ENCODE measurements at regions not wholly inside any gene's neighbourhood (a gene's known extent, or its start where the extent isn't known, plus 50 kb on each side); places are given as distances from the start of the nearest gene placed in this dataset.
"Not testable (repeated sequence)": the region's sequence is repeated elsewhere in the genome, so short reads cannot be mapped to it uniquely, and the experiment has no call there.

DNA sequence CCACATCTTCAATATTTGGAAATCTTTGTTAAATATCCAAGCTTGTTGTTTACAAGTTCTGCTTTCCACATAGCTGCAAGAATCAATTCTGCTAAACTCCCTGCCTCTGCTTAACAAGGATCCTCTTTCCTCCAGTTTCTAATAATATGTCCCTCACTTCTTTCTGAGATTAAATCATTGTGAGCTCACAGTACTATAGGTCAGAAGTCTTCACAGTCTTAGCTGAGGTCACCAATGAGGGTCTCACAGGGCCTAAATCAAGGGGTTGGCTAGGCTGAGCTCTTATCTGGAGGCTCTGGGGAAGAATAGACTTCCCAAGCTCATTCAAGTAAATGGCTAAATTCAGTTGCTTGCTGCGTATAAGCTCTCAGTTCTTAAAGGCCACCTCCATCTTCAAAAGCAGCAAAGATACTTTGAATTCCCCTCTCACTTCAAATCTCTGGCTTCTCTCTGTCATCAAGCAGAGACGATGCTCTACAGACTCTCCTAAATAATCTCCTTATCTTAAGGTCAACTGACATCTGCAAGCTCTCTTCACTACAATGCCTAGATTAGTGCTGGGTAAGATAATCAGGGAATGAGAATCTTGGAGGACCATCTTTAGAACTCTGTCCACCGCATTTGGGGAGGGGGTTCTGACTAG, 175.3 kb downstream of the PLPPR4 start:
- intact Hi-C loops (cut with DNase I): no loop called here
- DNase-seq (ENCODE audit: low spot score): no peak

DNA sequence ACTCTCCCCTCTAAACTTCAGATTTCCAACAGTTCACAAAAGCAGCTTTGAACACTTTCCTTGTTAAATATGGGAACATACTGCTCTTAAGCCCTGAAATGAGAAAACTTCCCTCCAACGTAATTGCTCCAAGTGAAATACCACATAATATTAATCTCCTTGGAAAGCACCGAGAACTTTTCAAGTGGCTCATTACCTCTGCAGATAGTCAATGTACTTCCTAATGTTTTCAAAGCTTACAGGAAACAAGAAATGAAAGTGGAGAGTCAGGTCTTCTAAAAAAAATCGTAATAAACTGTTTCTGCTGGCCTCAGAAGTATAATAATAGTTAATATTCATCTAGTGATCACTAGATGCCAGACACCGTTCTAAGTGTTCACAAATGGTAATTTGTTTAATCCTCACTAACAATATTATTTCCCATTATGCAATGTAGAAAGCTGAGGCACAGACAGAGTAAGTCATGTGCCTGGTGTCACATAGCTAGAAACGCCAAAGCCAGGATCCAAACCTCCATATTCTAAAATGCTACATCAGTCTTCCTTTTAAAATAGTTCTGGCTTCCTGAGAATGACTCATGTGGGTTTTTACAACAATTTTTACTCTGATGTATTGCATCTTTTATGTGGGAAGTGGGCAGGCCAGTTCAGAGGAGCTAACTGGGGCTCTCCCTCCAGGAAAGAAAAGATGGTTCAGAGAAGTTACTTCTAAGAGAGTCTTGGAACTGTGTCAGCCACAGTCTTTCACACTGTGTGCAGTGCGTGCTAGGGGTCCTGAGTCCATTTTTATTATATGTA, 177.2 kb downstream of the PLPPR4 start:
- no peak for DNase-seq (ENCODE audit: low spot score)
- intact Hi-C loops (cut with DNase I): no loop called here

DNA sequence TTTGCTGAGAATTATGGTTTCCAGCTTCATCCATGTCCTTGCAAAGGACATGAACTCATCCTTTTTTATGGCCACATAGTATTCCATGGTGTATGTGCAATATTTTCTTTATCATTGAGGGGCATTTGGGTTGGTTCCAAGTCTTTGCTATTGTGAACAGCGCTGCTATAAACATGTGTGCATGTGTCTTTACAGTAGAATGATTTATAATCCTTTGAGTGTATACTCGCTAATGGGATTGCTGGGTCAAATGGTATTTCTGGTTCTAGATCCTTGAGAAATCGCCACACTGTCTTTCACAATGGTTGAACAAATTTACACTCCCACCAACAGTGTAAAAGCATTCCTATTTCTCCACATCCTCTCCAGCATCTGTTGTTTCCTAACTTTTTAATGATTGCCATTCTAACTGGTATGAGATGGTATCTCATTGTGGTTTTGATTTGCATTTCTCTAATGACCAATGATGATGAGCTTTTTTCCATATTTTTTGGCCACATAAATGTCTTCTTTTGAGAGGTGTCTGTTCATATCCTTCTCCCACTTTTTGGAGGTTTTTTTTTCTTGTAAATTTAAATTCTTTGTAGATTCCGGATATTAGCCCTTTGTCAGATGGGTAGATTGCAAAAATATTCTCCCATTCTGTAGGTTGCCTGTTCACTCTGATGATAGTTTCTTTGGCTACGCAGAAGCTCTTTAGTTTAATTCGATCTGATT, 180.1 kb downstream of the PLPPR4 start:
- DNase-seq (ENCODE audit: low spot score); intact Hi-C loops (cut with DNase I): not testable (repeated sequence)

DNA sequence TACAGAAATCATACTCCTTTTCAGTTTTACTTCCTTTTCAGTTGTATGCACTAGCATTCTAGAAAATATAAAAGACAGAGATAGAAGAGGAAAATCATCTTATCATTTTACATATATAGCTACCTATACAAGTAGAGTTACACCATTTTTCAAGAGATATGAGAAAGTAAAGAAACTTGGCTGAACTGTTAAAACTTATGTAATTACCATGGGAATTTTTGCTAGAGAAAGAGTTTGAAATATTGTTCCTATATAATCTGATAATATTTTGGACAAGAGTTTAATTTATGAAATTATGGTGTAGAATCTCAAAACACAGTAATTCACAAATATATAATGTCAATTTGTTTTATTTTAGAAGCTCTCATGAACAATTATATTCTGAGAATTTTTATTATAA, 180.8 kb downstream of the PLPPR4 start:
- intact Hi-C loops (cut with DNase I): no loop called here
- no peak for DNase-seq (ENCODE audit: low spot score)

DNA sequence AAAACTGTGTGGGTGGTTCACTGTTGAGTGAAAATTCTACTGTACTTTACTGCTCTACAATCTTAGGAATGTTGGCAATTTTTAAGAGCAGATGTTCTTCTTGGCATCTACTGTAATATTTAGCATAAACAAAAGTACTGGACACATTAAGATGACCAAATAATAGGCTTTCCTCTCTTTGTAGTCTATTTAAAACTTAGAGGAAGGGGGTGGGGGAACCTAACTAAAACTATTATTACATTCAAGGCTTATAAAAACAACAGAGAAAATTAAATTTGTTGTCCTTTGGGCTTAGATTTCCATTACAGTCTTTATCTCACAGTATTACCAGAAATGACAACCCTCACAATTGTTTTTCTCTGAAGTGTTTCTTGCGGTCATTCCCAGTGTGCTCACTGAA, 181.2 kb downstream of the PLPPR4 start:
- no peak for DNase-seq (ENCODE audit: low spot score)
- intact Hi-C loops (cut with DNase I): no loop called here

DNA sequence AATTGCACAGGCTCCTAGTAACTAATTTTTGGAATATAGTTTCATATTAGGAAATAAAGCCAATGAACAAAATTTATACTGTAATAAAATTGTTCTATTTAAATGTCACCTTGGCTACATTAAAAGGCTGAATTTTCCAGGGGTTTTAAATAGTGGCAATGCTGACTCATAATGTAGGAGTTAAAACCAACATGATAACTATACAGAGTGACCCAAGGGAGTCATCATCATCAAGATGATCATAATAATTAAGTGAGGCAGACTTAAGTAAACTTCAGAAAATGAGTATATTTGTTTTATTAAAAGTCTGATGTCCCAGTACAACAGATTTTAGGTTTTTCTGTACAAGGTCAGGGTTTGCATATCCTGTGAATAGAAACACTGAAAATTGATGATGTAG, 183.4 kb downstream of the PLPPR4 start:
- intact Hi-C loops (cut with DNase I): no loop called here
- no peak for DNase-seq (ENCODE audit: low spot score)

DNA sequence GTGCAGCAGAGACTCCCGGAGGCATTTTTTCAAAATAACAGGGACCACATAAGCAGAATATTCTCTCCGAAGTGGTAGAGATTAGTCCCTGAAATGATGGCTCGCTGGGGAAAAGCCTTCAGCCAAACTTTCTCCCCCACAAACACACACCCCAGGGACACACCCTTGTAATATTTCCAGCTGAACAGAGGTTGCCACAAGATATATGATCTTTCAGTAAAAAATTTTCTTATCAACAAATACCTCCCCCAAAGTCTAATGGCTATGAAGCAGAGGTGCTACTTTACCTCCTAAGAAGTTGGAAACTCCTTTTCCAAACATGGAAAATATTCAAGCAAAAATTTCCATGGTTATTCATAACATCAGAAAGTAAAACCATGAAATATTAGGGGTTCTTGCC, 190.2 kb upstream of the PALMD start:
- intact Hi-C loops (cut with DNase I): no loop called here
- DNase-seq (ENCODE audit: low spot score): no peak

DNA sequence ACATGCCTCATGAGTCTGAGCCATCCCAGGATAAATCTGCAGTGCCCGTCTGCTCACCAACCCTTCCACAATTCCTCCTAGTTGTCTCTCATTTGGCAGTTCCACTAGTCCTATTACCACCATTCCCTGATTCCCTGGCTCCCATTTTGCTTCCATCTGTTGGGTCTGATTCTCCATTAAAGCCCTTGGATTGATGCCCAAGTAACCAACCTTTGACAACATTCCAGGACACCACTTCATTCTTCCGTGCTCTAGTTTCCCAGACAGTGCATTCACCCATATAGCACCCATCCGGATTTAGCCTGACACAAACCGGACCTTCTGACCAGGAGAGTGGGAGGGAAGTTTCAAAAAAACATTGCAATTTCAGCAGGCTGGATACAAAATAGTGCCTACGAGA, 189.4 kb upstream of the PALMD start:
- no peak for DNase-seq (ENCODE audit: low spot score)

DNA sequence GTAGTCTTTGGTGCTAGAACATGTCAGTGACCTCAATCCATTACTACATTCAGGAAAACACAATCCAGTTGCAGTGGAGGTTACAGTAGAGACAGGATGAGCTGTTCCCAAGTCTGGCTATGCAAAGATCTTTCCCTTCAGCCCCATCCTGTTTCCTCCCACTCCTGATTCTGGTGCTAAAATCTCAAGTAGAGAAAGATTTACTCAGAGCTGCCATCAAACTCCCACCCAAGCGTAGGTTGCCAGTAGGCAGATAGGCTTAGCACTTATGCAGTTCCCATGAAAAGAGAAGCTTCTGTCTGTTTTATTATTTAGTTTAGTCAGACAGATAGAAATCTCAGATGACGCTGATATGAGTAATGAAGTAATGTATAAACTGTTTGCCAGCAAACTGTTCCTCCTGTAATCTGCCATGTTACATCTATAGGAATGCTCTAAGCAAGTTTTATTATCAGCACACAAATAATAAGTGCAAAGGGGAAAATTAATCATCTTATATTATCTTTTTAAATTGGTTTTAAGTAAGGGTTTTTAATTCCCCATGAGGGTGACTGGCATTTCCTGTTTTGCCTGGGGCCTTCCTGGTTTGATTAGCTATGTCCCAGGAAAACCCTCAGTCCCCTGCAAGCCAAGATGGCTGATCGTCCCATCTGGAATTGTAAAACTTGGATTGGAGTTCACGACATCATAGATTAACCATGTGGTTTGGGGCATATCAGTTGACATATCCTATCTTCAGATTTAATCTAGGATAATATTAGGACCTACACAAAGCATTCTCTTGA, 188.3 kb upstream of the PALMD start:
- intact Hi-C loops (cut with DNase I): no loop called here
- no peak for DNase-seq (ENCODE audit: low spot score)

More for the DNA sequence above, 189.4 kb upstream of the PALMD start:
- intact Hi-C loops (cut with DNase I): no loop called here

DNA sequence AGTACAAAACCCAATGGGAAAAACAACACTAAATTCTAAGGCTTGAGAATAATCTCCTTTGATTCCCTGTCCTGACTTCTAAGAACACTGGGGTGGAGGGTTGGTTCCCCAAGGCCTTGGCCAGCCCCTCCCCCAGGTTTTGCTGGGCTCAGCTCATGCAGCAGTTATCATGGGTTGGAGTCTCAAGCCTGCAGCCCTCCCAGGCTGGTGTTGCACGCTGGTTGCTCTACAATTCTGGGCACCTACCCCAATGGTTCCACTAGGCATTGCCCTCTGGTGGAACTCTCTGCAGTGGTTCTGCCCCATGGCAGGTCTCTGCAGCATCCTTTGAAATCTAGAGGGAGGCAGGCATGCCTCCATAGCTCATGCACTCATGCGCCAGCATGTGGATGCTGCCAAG, 184.4 kb upstream of the PALMD start:
- no peak for DNase-seq (ENCODE audit: low spot score)
- intact Hi-C loops (cut with DNase I): no loop called here

DNA sequence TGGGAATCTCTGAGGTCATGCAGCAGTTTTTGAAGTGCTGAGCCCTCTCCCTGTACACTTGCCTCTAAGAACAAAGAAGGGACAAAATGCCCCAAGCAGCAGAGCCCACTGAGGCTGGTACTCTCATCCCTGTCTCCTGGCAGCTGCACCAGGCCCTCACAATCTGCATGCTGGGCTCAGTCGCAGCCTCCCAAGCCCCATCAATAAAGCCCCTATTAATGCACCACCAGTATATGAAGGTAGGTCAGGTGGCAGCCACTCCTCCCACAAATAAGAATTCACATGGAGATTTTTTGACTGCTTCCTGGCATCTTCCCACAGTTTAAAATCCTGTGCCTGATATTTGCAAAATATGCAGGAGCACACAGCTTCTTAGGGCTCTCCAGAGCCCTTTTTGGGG, 181.2 kb upstream of the PALMD start:
- intact Hi-C loops (cut with DNase I): no loop called here

DNA sequence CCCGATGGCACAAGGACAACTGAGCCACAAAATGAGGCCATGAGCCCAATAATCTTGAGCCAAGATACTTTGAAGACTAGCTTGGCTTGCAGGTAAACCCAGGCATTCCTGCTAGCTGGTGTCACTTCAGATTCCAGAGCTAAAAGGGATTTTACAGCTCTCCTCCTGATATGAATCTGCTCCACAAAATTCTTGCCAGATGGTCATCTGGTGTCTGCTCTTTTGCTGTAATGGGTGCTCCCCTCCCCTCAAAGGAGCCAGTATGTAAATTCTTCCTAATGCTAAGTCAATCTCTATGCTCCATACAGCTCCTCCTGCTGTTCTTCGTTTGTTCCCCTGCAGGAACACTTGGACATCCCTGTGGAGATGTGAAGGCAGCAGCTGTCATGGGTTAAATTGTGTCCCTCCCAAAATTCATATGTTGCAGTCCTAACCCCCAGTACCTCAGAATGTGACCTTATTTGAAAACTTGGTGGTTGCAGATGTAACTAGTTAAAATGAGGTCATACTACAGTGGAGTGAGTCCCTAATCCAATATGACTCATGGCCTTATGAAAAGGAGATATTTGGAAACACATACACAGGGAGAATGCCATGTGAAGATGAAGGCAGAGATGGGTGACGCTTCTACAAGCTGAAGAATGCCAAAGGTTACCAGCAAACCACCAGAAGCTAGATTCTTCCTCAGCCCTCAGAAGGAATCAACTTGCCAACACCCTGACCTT, 180.6 kb upstream of the PALMD start:
- no peak for DNase-seq (ENCODE audit: low spot score)
- intact Hi-C loops (cut with DNase I): no loop called here

More for the DNA sequence above, 181.2 kb upstream of the PALMD start:
- DNase-seq (ENCODE audit: low spot score): no peak

DNA sequence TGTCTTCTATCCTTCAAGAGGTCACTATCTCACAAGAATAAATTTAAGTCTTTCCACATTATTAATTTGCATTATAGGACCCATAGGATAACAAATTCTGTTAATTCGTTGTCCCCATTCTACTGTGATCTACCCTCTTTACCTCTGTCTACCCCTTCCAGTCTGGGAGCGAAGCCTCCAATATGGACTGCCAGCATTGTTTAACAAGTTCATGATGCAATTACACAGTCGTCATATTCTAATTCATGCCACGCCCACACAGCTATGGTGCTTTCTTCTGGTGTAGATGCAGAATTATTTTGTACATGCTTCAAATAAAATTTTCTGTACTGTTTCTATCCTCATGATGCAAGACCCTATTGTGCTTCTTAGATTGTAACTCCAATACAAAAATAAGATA, 178.3 kb upstream of the PALMD start:
- no peak for DNase-seq (ENCODE audit: low spot score)
- intact Hi-C loops (cut with DNase I): no loop called here

DNA sequence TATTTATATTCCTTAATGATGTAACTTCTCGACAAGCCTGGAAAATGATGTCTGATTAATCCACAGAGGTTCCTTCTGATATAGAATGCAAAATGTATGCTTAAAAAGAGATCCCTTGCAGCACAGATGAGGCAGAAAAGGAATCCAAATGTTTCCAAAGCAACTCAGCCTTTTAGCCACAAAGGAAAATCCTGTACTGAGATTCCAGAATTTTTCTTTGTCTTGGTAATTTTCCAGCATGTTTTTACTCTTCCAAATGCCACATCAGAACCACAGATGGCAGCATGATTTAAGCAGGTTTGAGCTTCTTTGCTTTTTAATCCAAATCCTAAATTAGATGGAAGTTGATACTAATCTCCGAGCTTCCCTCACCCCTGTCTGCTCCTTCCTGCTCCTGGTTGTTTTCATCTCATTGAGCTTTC, 176.4 kb upstream of the PALMD start:
- intact Hi-C loops (cut with DNase I): no loop called here
- DNase-seq (ENCODE audit: low spot score): no peak

DNA sequence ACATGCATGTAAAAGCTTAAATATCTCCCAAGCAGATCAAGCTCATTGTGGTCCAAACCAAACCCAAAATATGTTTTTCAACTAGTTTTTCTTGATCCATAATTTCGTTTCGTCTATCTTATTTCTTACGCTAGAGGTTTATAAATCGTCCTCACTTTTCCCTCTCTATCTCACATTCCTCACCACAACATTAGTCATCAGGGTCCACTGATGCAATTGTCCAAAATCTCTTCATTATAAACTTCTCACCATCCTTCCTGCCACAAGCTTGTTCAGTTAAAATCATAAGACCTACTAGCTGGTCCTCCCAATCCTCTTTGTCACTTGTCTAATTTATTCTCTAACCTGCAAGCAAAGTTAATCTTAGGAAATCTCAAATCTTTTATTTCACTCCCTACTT, 173.0 kb upstream of the PALMD start:
- no peak for DNase-seq (ENCODE audit: low spot score)
- intact Hi-C loops (cut with DNase I): loop anchor here in 1 of 2 donors (5.0 kb wide), 1 partner anchor 1529 kb away; no protein-coding TSS in a partner anchor

DNA sequence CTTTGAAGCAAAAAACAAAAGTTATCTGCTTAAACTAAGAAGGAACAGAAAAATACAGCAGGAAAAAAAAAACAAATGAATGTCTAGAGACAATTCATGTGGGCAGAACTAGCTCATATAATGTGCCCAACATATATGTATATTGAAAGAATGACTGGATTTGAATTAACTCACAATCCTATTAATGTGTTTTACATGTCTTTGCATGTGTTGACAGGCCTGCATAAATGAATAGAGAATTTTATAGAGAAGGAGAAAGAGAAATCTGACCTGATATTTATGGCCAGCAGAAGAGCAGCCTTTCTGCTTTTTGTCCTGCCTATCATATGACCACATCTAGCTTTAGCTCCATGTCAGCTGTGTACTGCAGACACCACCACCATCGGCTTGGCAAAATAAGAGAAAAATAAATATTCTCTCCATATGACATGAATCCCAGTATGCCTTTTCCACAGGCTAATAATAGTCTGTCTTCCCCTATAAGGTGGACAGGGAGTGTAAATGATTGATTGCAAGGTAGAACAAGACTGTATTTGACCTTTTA, 171.5 kb upstream of the PALMD start:
- DNase-seq (ENCODE audit: low spot score): no peak
- intact Hi-C loops (cut with DNase I): loop anchor here in 1 of 2 donors (5.0 kb wide), 1 partner anchor 1528 kb away; no protein-coding TSS in a partner anchor

DNA sequence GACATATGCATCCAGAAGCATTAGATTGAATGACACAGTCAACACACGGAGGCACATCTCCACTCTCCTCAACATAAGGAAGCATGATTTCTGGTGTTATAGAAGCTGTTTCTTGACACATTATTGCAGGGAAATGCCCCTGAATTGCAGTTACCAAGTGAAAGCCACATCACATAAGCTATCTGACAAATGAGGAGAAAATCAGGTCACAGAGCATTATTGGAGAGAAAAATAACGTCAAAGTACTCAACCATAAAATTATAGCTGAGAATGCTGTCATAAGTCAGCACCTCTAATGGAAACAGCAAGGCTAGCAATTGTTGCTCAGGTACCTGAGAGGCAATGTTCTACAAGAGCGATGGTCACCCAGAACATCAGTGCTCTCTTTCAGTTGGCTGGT, 169.9 kb upstream of the PALMD start:
- DNase-seq (ENCODE audit: low spot score): no peak
- intact Hi-C loops (cut with DNase I): no loop called here

DNA sequence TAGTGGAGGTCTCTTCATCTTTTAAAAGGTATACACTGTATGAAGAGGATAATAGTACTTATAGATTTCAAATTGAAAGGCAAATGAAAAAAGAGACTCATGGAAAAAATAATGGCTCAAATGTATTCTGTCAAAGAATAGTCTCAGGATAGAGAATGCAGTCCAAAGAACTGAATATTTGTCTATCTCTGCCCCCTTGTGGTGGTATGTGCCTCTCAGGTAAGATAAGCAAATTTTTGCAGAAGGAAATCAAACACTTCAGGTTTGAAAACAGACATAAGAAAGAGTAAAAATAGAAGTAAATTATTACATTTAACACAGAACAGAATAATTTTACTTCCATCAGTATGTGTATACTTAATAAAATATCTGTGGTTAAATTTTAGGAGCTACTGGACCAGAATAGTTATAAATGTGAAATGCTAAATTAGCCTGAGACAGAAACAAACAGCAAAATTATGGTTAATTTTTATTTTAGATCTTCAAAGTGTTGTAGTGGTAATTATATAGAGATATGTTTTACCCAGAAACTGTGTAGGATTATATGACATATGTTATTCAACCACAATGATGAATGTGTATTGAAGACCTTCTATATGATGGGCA, 164.4 kb upstream of the PALMD start:
- DNase-seq (ENCODE audit: low spot score): no peak
- intact Hi-C loops (cut with DNase I): no loop called here
